Transverse colon (tissue), 4 donors: ENCODE measurements at regions not wholly inside any gene's neighbourhood (a gene's known extent, or its start where the extent isn't known, plus 50 kb on each side); places are given as distances from the start of the nearest gene placed in this dataset.

Source experiments
- CTCF ChIP-seq, 5 experiments: fragments of 200-600 bp in 3 of 5; fragments of 450-650 bp in 2 of 5; sonication (generic) in 3 of 5; IDR thresholded peaks; 1 replicate in 2 of 5; 2 replicates in 3 of 5; pipeline ENCODE4 v1.5.1; 2016 to 2017; ENCODE audit warnings: antibody characterized with exemption in 5 of 5, inconsistent platforms in 3 of 5, mild to moderate bottlenecking in 2 of 5, moderate library complexity in 1 of 5
- EP300 ChIP-seq: sonication (generic); formaldehyde crosslinking; IDR thresholded peaks from one replicate; pipeline ENCODE4 v1.6.1; 2017; ENCODE audit warnings: antibody characterized with exemption, low read depth
- POLR2AphosphoS5 ChIP-seq, 3 donors: sonication (generic); formaldehyde crosslinking; IDR thresholded peaks; one replicate each; pipeline ENCODE4 v1.6.1; 2016; ENCODE audit warnings: antibody characterized with exemption in 3 of 3

GRCh38 chr5:110841137-110841536 lies 102.3 kb downstream of the SLC25A46 start:
- TF ChIP-seq EP300 (no peak), CTCF (IDR thresholded peaks at IDR 0.05) (no peak), POLR2AphosphoS5 (IDR thresholded peaks at IDR 0.05) (no peak)
